ENCODE measurements at regions not wholly inside any gene's neighbourhood (a gene's known extent, or its start where the extent isn't known, plus 50 kb on each side); places are given as distances from the start of the nearest gene placed in this dataset.
A peak's percentile ranks its signal among the peaks of the same experiment; 100 is the strongest.

GRCh38 chr17:34817252-34818035, 143.8 kb downstream of the CCT6B start (continued):
- TF ChIP-seq ETS1 (IDR thresholded peaks at IDR 0.05) (no peak), CREB1 (CRISPR knock-in tag; IDR thresholded peaks at IDR 0.05; ENCODE audit: low read depth) (no peak)

GRCh38 chr17:34816848-34817247, 144.4 kb downstream of the CCT6B start:
- H3K36me3 ChIP-seq (ENCODE audit: insufficient read depth) = no peaks in the 10 kb centered on the region
- H3K27ac Mint-ChIP-seq = no peak overlapping the region
- no peaks in the 10 kb centered on the region for H3K79me2 ChIP-seq (replicated peaks; ENCODE audit: insufficient read depth)
- H3K4me3 ChIP-seq = no peak overlapping the region
- H3F3A ChIP-seq (replicated peaks; ENCODE audit: low read depth) = no peaks in the 10 kb centered on the region
- DNase-seq (ENCODE audit: low spot score) (no peak), ATAC-seq (no peak)
- peak overlapping the region; percentile 59; the same call in 1 of the 2 replicates for H2AFZ ChIP-seq
- peaks cover 18% of the 10 kb centered on the region for H3K4me1 ChIP-seq (ENCODE audit: insufficient read depth)
- H3K9me2 ChIP-seq (ENCODE audit: insufficient read depth) = no peaks in the 10 kb centered on the region
- H3K9me3 Mint-ChIP-seq = no peaks in the 10 kb centered on the region
- TF ChIP-seq POLR2AphosphoS5 (IDR thresholded peaks at IDR 0.05; ENCODE audit: low read depth) (no peak), CREB1 (CRISPR knock-in tag; IDR thresholded peaks at IDR 0.05; ENCODE audit: low read depth) (no peak), EZH2 (IDR thresholded peaks at IDR 0.05; ENCODE audit: low read depth, unreplicated experiment) (no peak), EZH2phosphoT487 (IDR thresholded peaks at IDR 0.05; ENCODE audit: unreplicated experiment) (no peak), JUNB (IDR thresholded peaks at IDR 0.05; ENCODE audit: unreplicated experiment) (no peak), ZNF114 (CRISPR knock-in tag; IDR thresholded peaks at IDR 0.05) (no peak), REST (IDR thresholded peaks at IDR 0.05; ENCODE audit: unreplicated experiment) (no peak), ZNF462 (CRISPR knock-in tag; IDR thresholded peaks at IDR 0.05) (no peak), NANOG (IDR thresholded peaks at IDR 0.05; ENCODE audit: borderline replicate concordance) (no peak), CTCF (conservative IDR thresholded peaks at IDR 0.05; ENCODE audit: low read depth in 2 of 2) (no peak), STAT1 (IDR thresholded peaks at IDR 0.05; ENCODE audit: unreplicated experiment) (no peak)
- no peaks in the 10 kb centered on the region for H3K36me3 Mint-ChIP-seq (ENCODE audit: low read depth)
- H3K4me1 Mint-ChIP-seq = peaks cover 57% of the 10 kb centered on the region
- H3K27ac ChIP-seq (ENCODE audit: low read depth) = no peak overlapping the region
- peaks cover 13% of the 10 kb centered on the region; the same call in 1 of the 2 replicates for H3K27me3 ChIP-seq (ENCODE audit: insufficient read depth)
- no peaks in the 10 kb centered on the region for H4K20me1 ChIP-seq (replicated peaks; ENCODE audit: insufficient read depth)
- H3K27me3 Mint-ChIP-seq (ENCODE audit: insufficient read depth, low read depth, poor library complexity) = peaks cover 41% of the 10 kb centered on the region
- no peak overlapping the region for H3K4me3 Mint-ChIP-seq
- peak overlapping the region; percentile 55 for H3K4me2 ChIP-seq
